ENCODE measurements at regions not wholly inside any gene's neighbourhood (a gene's known extent, or its start where the extent isn't known, plus 50 kb on each side); places are given as distances from the start of the nearest gene placed in this dataset.
"Not testable (repeated sequence)": the region's sequence is repeated elsewhere in the genome, so short reads cannot be mapped to it uniquely, and the experiment has no call there.

DNA sequence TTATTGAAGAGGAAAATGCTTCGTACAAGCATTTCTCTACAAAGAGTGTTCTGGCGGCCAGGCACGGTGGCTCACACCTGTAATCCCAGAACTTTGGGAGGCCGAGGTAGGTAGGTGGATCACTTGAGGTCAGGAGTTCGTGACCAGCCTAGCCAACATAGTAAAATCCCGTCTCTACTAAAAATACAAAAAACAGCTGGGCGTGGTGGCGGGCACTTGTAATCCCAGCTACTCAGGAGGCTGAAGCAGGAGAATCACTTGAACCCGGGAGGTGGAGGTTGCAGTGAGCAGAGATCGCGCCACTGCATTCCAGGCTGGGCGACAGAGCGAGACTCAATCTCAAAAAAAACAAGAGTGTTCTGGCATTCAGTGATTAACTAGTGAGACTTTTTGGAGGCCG, 117.0 kb upstream of the DMRT1 start:
- TF ChIP-seq YY1 (IDR thresholded peaks at IDR 0.05; ENCODE audit: insufficient read depth, insufficient read length); SUZ12 (IDR thresholded peaks at IDR 0.05; ENCODE audit: extremely low read depth, insufficient read depth, insufficient read length); ZNF274 (IDR thresholded peaks at IDR 0.05; ENCODE audit: low read depth, low read length): not testable (repeated sequence)

Data from NT2/D1 (cell line).